Left cardiac atrium (tissue), 4 donors: ENCODE measurements at regions not wholly inside any gene's neighbourhood (a gene's known extent, or its start where the extent isn't known, plus 50 kb on each side); places are given as distances from the start of the nearest gene placed in this dataset.

Source experiments
- ATAC-seq, 2 donors: fragments of 200-7000 bp; cut with Tn5 transposase; one replicate each; pipeline ENCODE4 v1.9.1; 2020; ENCODE audit warnings: mild to moderate bottlenecking in 2 of 2, moderate library complexity in 2 of 2
- DNase-seq: peaks from one replicate; pipeline ENCODE4 v3.0.0-alpha.2; 2020
- intact Hi-C, 2 donors: fragments of 100-400 bp; cut with DNase I; formaldehyde crosslinking; loops; one replicate each; pipeline versions ENCODE4 v1.14.1 to v1.15.1; 2022 to 2023
- donor health status: DM: no; HTN: yes; CAD: no.
- donor health status: DM: no; HTN: yes; CAD: no; lungs with severe emphysema.
- donor health status: DM: yes; HTN: yes; CAD: no.
- donor health status: Dilated cardiomyopathy.

- DNase-seq (no peak), ATAC-seq (no peak)
- intact Hi-C loops, result no loop called here
Measured at GRCh38 chr22:47576908-47577307, 814.5 kb downstream of the TBC1D22A start.

- ATAC-seq, result no peak
- intact Hi-C loops, result no loop called here
- DNase-seq, result no peak
Measured at GRCh38 chr22:47575291-47575690, 812.8 kb downstream of the TBC1D22A start.

- DNase-seq, result no peak
- intact Hi-C loops, result no loop called here
- ATAC-seq, result no peak
Measured at GRCh38 chr22:47574556-47574955, 812.1 kb downstream of the TBC1D22A start.

GRCh38 chr22:47573141-47573540, 810.7 kb downstream of the TBC1D22A start:
- no peak for ATAC-seq
- intact Hi-C loops, result no loop called here
- DNase-seq, result no peak

GRCh38 chr22:47572443-47572842, 810.0 kb downstream of the TBC1D22A start:
- intact Hi-C loops, result no loop called here
- no peak for DNase-seq
- ATAC-seq, result no peak

GRCh38 chr22:47571616-47572015, 809.2 kb downstream of the TBC1D22A start:
- DNase-seq (no peak), ATAC-seq (no peak)
- intact Hi-C loops, result no loop called here

- DNase-seq (no peak), ATAC-seq (no peak)
- intact Hi-C loops, result no loop called here
Measured at GRCh38 chr22:47570851-47571250, 808.4 kb downstream of the TBC1D22A start.

- DNase-seq, result no peak
- intact Hi-C loops, result no loop called here
- ATAC-seq, result no peak
Measured at GRCh38 chr22:47570300-47570685, 807.8 kb downstream of the TBC1D22A start.

GRCh38 chr22:47569389-47570299, 807.2 kb downstream of the TBC1D22A start:
- DNase-seq (no peak), ATAC-seq (no peak)
- intact Hi-C loops, result no loop called here

- no peak for ATAC-seq
- intact Hi-C loops, result no loop called here
Measured at GRCh38 chr22:47568700-47569099, 806.2 kb downstream of the TBC1D22A start.

GRCh38 chr22:47567126-47568090, 805.0 kb downstream of the TBC1D22A start:
- ATAC-seq (no peak), DNase-seq (no peak)
- intact Hi-C loops, result no loop called here

More at GRCh38 chr22:47568700-47569099, 806.2 kb downstream of the TBC1D22A start:
- no peak for DNase-seq

- DNase-seq, result no peak
- intact Hi-C loops, result no loop called here
- ATAC-seq, result no peak
Measured at GRCh38 chr22:47566491-47566890, 804.0 kb downstream of the TBC1D22A start.

GRCh38 chr22:47565607-47566006, 803.2 kb downstream of the TBC1D22A start:
- intact Hi-C loops, result no loop called here
- ATAC-seq (no peak), DNase-seq (no peak)

GRCh38 chr22:47564651-47565434, 802.4 kb downstream of the TBC1D22A start:
- ATAC-seq, result no peak
- intact Hi-C loops, result no loop called here

GRCh38 chr22:47564158-47564450, 801.7 kb downstream of the TBC1D22A start:
- DNase-seq, result no peak
- intact Hi-C loops, result no loop called here
- ATAC-seq, result no peak

More at GRCh38 chr22:47564651-47565434, 802.4 kb downstream of the TBC1D22A start:
- no peak for DNase-seq

GRCh38 chr22:47563406-47564157, 801.1 kb downstream of the TBC1D22A start:
- DNase-seq (no peak), ATAC-seq (no peak)
- intact Hi-C loops, result no loop called here

GRCh38 chr22:47561766-47562165, 799.3 kb downstream of the TBC1D22A start:
- intact Hi-C loops, result no loop called here
- ATAC-seq, result no peak
- no peak for DNase-seq

- DNase-seq (no peak), ATAC-seq (no peak)
- intact Hi-C loops, result no loop called here
Measured at GRCh38 chr22:47561115-47561675, 798.7 kb downstream of the TBC1D22A start.
